HG02571 (cell line): ENCODE measurements at regions not wholly inside any gene's neighbourhood (a gene's known extent, or its start where the extent isn't known, plus 50 kb on each side); places are given as distances from the start of the nearest gene placed in this dataset.

Experiments
- ATAC-seq: cut with Tn5 transposase; IDR thresholded peaks from one replicate; pipeline ENCODE4 v1.9.1; 2021; ENCODE audit warnings: mild to moderate bottlenecking, moderate library complexity; ENCODE audit not compliant: unreplicated experiment

- ATAC-seq = no peak
Measured at GRCh38 chr22:49213731-49214352, 613.8 kb downstream of the BRD1 start.

- no peak for ATAC-seq
Measured at GRCh38 chr22:49212466-49212865, 615.2 kb downstream of the BRD1 start.

- no peak for ATAC-seq
Measured at GRCh38 chr22:49212002-49212401, 615.7 kb downstream of the BRD1 start.

- no peak for ATAC-seq
Measured at GRCh38 chr22:49211176-49211575, 616.5 kb downstream of the BRD1 start.

GRCh38 chr22:49210606-49211005 lies 617.1 kb downstream of the BRD1 start:
- ATAC-seq = no peak

GRCh38 chr22:49209452-49210195 lies 618.0 kb downstream of the BRD1 start:
- no peak for ATAC-seq

- no peak for ATAC-seq
Measured at GRCh38 chr22:49208768-49209252, 618.9 kb downstream of the BRD1 start.

GRCh38 chr22:49208004-49208402 lies 619.7 kb downstream of the BRD1 start:
- no peak for ATAC-seq

- ATAC-seq = no peak
Measured at GRCh38 chr22:49207008-49208003, 620.4 kb downstream of the BRD1 start.

- ATAC-seq = no peak
Measured at GRCh38 chr22:49206281-49206680, 621.4 kb downstream of the BRD1 start.

- no peak for ATAC-seq
Measured at GRCh38 chr22:49205483-49205800, 622.2 kb downstream of the BRD1 start.

GRCh38 chr22:49204599-49205482 lies 622.8 kb downstream of the BRD1 start:
- ATAC-seq = no peak

GRCh38 chr22:49203859-49204598 lies 623.6 kb downstream of the BRD1 start:
- ATAC-seq = no peak

- ATAC-seq = no peak
Measured at GRCh38 chr22:49203091-49203858, 624.4 kb downstream of the BRD1 start.

GRCh38 chr22:49202226-49202625 lies 625.4 kb downstream of the BRD1 start:
- no peak for ATAC-seq

GRCh38 chr22:49201046-49201970 lies 626.4 kb downstream of the BRD1 start:
- ATAC-seq = no peak

GRCh38 chr22:49199224-49199623 lies 628.4 kb downstream of the BRD1 start:
- no peak for ATAC-seq

GRCh38 chr22:49198705-49199084 lies 629.0 kb downstream of the BRD1 start:
- no peak for ATAC-seq
